AG08395 (cell line): ENCODE measurements at regions not wholly inside any gene's neighbourhood (a gene's known extent, or its start where the extent isn't known, plus 50 kb on each side); places are given as distances from the start of the nearest gene placed in this dataset.
"Not testable (repeated sequence)": the region's sequence is repeated elsewhere in the genome, so short reads cannot be mapped to it uniquely, and the experiment has no call there.

Experiments
- DNase-seq: peaks from one replicate; pipeline ENCODE4 v3.0.0; 2012; ENCODE audit warnings: mixed read lengths, low spot score

GRCh38 chr2:105691947-105692390 lies 52.7 kb upstream of the NCK2 start:
- no peak for DNase-seq

- no peak for DNase-seq
Measured at GRCh38 chr2:105690566-105690965, 54.1 kb upstream of the NCK2 start.

GRCh38 chr2:105689484-105689883 lies 55.2 kb upstream of the NCK2 start:
- no peak for DNase-seq

GRCh38 chr2:105688946-105689345 lies 55.8 kb upstream of the NCK2 start:
- no peak for DNase-seq

- DNase-seq = no peak
Measured at GRCh38 chr2:105686588-105686987, 58.1 kb upstream of the NCK2 start.

GRCh38 chr2:105683011-105683492 lies 61.7 kb upstream of the NCK2 start:
- DNase-seq = no peak

- DNase-seq = no peak
Measured at GRCh38 chr2:105682401-105682800, 62.3 kb upstream of the NCK2 start.

- DNase-seq = no peak
Measured at GRCh38 chr2:105681927-105682326, 62.8 kb upstream of the NCK2 start.

GRCh38 chr2:105680357-105680756 lies 64.4 kb upstream of the NCK2 start:
- no peak for DNase-seq

GRCh38 chr2:105678346-105678745 lies 66.4 kb upstream of the NCK2 start:
- no peak for DNase-seq

- DNase-seq = no peak
Measured at GRCh38 chr2:105677901-105678300, 66.8 kb upstream of the NCK2 start.

- no peak for DNase-seq
Measured at GRCh38 chr2:105675841-105676240, 68.9 kb upstream of the NCK2 start.

GRCh38 chr2:105674859-105675541 lies 69.7 kb upstream of the NCK2 start:
- DNase-seq = no peak

- DNase-seq = no peak
Measured at GRCh38 chr2:105674401-105674800, 70.3 kb upstream of the NCK2 start.

- DNase-seq = peak; percentile 58
Measured at GRCh38 chr2:105671156-105671555, 73.6 kb upstream of the NCK2 start.

GRCh38 chr2:105669384-105669891 lies 75.3 kb upstream of the NCK2 start:
- no peak for DNase-seq

GRCh38 chr2:105665480-105665879 lies 79.2 kb upstream of the NCK2 start:
- DNase-seq = no peak

GRCh38 chr2:105660489-105660888 lies 84.2 kb upstream of the NCK2 start:
- no peak for DNase-seq

- DNase-seq = not testable (repeated sequence)
Measured at GRCh38 chr2:105655723-105656606, 88.7 kb upstream of the NCK2 start.

- DNase-seq = no peak
Measured at GRCh38 chr2:105655244-105655643, 89.5 kb upstream of the NCK2 start.

- DNase-seq = no peak
Measured at GRCh38 chr2:105654474-105655004, 90.2 kb upstream of the NCK2 start.

GRCh38 chr2:105653302-105653701 lies 91.4 kb upstream of the NCK2 start:
- no peak for DNase-seq
